ENCODE measurements at regions not wholly inside any gene's neighbourhood (a gene's known extent, or its start where the extent isn't known, plus 50 kb on each side); places are given as distances from the start of the nearest gene placed in this dataset.

DNA sequence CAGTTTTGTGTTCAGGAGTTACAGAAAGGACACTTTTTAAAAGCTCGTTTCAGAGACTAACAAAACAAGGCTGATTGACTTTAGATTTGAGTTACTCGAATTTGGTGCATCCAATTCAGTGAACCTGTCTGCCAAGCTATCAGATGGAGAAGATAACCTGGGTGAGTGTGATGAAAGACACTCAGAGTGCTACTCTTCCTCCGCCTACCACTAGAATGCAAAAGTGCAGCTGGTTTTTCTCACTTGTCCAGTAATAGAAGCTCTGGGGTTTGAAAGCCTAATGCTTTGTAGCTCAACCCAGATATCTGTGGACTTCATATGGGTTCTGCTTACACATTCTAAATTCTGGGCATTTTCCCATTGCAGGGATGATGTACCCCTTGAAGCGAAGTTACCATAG, 82.8 kb upstream of the NPY start:
- in situ Hi-C loops (cut with MboI; ENCODE audit: low sequenced_read_pairs, unreplicated experiment): no loop called here
- no peak for TF ChIP-seq CTCF (IDR thresholded peaks at IDR 0.05; ENCODE audit: borderline replicate concordance, control extremely low read depth, extremely low read depth, insufficient read depth, missing control alignments)
- DNase-seq (ENCODE audit: low spot score): no peak

DNA sequence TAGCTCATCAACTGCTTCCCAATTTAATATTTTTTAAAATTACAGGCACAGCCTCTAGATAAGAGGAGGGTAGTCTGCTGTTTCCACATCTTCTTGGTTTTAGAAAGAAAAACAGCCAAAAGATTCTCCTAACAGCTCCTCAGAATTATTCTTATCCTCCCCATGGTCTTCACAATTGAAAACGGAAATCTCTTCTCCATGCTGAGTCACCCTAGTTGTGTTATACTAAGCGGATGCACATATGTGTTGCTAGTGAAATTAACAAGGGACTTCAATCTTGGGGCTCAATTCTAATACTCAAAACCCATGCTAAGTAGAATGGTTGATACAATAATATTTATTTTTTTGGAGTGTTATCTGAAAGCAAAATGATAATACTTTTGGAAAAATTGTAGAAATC, 71.9 kb upstream of the NPY start:
- in situ Hi-C loops (cut with MboI; ENCODE audit: low sequenced_read_pairs, unreplicated experiment): no loop called here
- no peak for DNase-seq (ENCODE audit: low spot score)
- TF ChIP-seq CTCF (IDR thresholded peaks at IDR 0.05; ENCODE audit: borderline replicate concordance, control extremely low read depth, extremely low read depth, insufficient read depth, missing control alignments): no peak

- DNase-seq (ENCODE audit: low spot score): no peak
- no peak for TF ChIP-seq CTCF (IDR thresholded peaks at IDR 0.05; ENCODE audit: borderline replicate concordance, control extremely low read depth, extremely low read depth, insufficient read depth, missing control alignments)
- in situ Hi-C loops (cut with MboI; ENCODE audit: low sequenced_read_pairs, unreplicated experiment): no loop called here
Observed at GRCh38 chr7:24213311-24213710, 70.7 kb upstream of the NPY start.

DNA sequence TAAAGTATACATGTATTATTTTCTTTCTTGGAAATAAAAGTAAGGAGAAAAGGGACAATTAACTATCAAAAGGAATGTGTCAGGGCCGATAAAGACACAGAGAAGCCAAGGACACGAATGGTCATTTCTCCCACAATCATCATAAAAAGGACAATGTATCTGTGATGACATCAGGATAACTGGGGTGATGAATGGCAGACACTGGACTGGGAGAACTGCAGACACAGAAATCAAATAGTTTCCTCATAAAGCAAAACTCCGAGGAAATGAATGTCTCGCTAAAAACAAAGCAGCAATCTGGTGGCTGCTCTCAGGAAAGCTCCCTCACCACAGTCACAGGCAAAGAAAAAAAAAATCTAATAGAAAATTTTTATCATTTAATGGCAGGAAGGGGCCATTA, 69.3 kb upstream of the NPY start:
- in situ Hi-C loops (cut with MboI; ENCODE audit: low sequenced_read_pairs, unreplicated experiment): no loop called here
- no peak for DNase-seq (ENCODE audit: low spot score)
- no peak for TF ChIP-seq CTCF (IDR thresholded peaks at IDR 0.05; ENCODE audit: borderline replicate concordance, control extremely low read depth, extremely low read depth, insufficient read depth, missing control alignments)

- in situ Hi-C loops (cut with MboI; ENCODE audit: low sequenced_read_pairs, unreplicated experiment): no loop called here
- no peak for DNase-seq (ENCODE audit: low spot score)
- no peak for TF ChIP-seq CTCF (IDR thresholded peaks at IDR 0.05; ENCODE audit: borderline replicate concordance, control extremely low read depth, extremely low read depth, insufficient read depth, missing control alignments)
Observed at GRCh38 chr7:24216576-24217125, 67.3 kb upstream of the NPY start.

GRCh38 chr7:24221500-24221899, 62.5 kb upstream of the NPY start:
- in situ Hi-C loops (cut with MboI; ENCODE audit: low sequenced_read_pairs, unreplicated experiment): no loop called here
- no peak for DNase-seq (ENCODE audit: low spot score)

More at GRCh38 chr7:24221500-24221899, 62.5 kb upstream of the NPY start:
- TF ChIP-seq CTCF (IDR thresholded peaks at IDR 0.05; ENCODE audit: borderline replicate concordance, control extremely low read depth, extremely low read depth, insufficient read depth, missing control alignments): no peak
